ENCODE measurements at regions not wholly inside any gene's neighbourhood (a gene's known extent, or its start where the extent isn't known, plus 50 kb on each side); places are given as distances from the start of the nearest gene placed in this dataset.

DNA sequence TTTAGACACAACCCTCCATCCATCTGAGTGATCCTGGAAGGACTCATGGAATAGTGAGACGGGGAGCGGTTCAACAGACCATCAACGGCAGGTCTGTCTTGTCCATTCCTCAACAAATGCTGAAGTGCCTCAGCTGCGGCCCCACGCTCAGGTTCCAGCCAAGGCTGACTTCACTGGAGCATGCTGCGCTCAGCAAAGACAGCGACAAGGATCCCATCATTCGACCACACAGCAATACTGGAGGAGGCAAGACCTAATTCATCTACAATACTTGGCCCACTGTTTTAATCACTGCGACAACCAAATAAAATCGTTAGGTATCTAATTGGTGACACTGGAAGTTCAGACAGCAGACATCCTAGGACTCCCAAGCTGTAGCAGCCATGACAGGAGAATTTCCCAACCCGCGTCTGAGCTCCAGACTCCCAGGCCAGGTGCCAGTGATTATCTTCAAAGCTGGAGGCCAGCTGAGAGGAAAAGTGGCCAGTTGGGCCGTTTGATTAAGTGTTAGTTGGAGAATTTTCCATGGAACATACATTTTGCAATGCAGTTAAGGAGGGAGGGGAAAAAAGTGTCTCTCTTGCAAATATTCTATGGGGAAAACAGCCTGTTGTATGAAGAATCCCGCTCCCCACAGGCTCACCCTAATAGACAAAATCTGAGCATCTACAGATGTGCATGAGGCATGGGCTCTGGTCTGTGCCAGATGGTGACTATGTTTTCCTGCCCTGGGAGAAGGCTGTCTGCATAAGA lies 92.5 kb upstream of the SLC35G4 start:
- Histone ChIP-seq H3K4me1 (ENCODE audit: control insufficient read depth in 1 of 2, insufficient read depth in 2 of 2, low read depth in 1 of 2, low read length in 1 of 2) (no peaks in the 10 kb centered on the region), H3F3A (replicated peaks; ENCODE audit: insufficient read depth) (no peaks in the 10 kb centered on the region), H3K4me2 (no peak overlapping the region), H3K79me2 (ENCODE audit: insufficient read depth) (no peaks in the 10 kb centered on the region), H4K20me1 (ENCODE audit: insufficient read depth) (no peaks in the 10 kb centered on the region), H3K9me2 (no peaks in the 10 kb centered on the region), H3K4me3 (ENCODE audit: low read depth in 2 of 2, low read length in 1 of 2) (no peak overlapping the region), H3K36me3 (replicated peaks in 1 of 2; ENCODE audit: control insufficient read depth in 1 of 2, insufficient read depth in 2 of 2, low read length in 1 of 2) (no peaks in the 10 kb centered on the region), H3K27ac (ENCODE audit: low read depth in 2 of 2, low read length in 1 of 2) (no peak overlapping the region), H3K9ac (no peak overlapping the region), H2AFZ (ENCODE audit: low read depth) (no peak overlapping the region), H3K9me3 (no peaks in the 10 kb centered on the region), H3K27me3 (ENCODE audit: insufficient read depth) (peaks cover 7% of the 10 kb centered on the region; the same call in 1 of the 2 replicates)
- ChIA-PET CTCF (interaction anchor here (1.0 to 1.3 kb wide), 2 partner anchors 37 to 45 kb away, joined by 3 to 4 read pairs; no protein-coding TSS in a partner anchor), POLR2A (no interaction called here)
- TF ChIP-seq JUND (IDR thresholded peaks at IDR 0.05) (no peak), GABPA (IDR thresholded peaks at IDR 0.05; ENCODE audit: low read depth) (no peak), USF2 (IDR thresholded peaks at IDR 0.05; ENCODE audit: borderline replicate concordance, low read depth, low read length) (no peak), MXI1 (IDR thresholded peaks at IDR 0.05; ENCODE audit: low read depth, low read length) (no peak), REST (IDR thresholded peaks at IDR 0.05; ENCODE audit: low read depth, low read length) (no peak), TAF1 (IDR thresholded peaks at IDR 0.05; ENCODE audit: borderline replicate concordance, low read depth, low read length) (no peak), YY1 (IDR thresholded peaks at IDR 0.05; ENCODE audit: low read depth) (no peak), NRF1 (IDR thresholded peaks at IDR 0.05; ENCODE audit: low read depth, low read length) (no peak), TCF12 (IDR thresholded peaks at IDR 0.05) (no peak), CHD2 (IDR thresholded peaks at IDR 0.05; ENCODE audit: low read length, partially characterized antibody) (no peak)
- DNase-seq: no peak
- WGBS (ENCODE audit: low lambda C conversion rate): 19% methylated on average over 13 of the region's 14 CpGs

DNA sequence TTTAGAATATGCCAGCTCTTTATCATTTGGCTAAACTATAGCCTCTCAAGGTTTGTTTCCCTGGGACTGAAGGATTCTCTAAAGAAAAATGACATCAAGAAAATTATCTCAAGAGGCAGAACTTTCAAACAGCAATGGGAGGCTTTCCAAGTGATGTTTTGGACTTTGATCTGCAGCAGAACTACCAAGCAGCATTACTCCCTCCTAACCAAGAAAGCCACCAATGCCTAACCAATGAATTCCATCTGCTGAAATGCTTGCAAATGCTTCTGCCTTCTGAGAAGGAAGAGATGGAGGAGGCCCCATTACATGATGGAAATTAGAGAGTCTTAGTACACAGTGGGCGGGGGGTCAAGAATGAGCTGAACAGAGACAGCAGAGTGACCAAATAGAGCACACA lies 95.1 kb upstream of the SLC35G4 start:
- H3K4me1 ChIP-seq (ENCODE audit: control insufficient read depth in 1 of 2, insufficient read depth in 2 of 2, low read depth in 1 of 2, low read length in 1 of 2): no peaks in the 10 kb centered on the region
- POLR2A ChIA-PET: no interaction called here
- no peaks in the 10 kb centered on the region for H3K79me2 ChIP-seq (ENCODE audit: insufficient read depth)
- no peak overlapping the region for H3K4me2 ChIP-seq
- no peaks in the 10 kb centered on the region for H3F3A ChIP-seq (replicated peaks; ENCODE audit: insufficient read depth)
- no peaks in the 10 kb centered on the region for H3K9me3 ChIP-seq
- no peak overlapping the region for H3K9ac ChIP-seq
- H4K20me1 ChIP-seq (ENCODE audit: insufficient read depth): no peaks in the 10 kb centered on the region
- no peaks in the 10 kb centered on the region for H3K36me3 ChIP-seq (replicated peaks in 1 of 2; ENCODE audit: control insufficient read depth in 1 of 2, insufficient read depth in 2 of 2, low read length in 1 of 2)
- H3K27ac ChIP-seq (ENCODE audit: low read depth in 2 of 2, low read length in 1 of 2): no peak overlapping the region
- H3K9me2 ChIP-seq: no peaks in the 10 kb centered on the region
- H3K27me3 ChIP-seq (ENCODE audit: insufficient read depth): peaks cover 7% of the 10 kb centered on the region; the same call in 1 of the 2 replicates
- CTCF ChIA-PET: no interaction called here
- no peak for TF ChIP-seq RAD21 (IDR thresholded peaks at IDR 0.05; ENCODE audit: low read length)
- no peak for TF ChIP-seq SMC3 (IDR thresholded peaks at IDR 0.05; ENCODE audit: low read depth, low read length)
- no peak for TF ChIP-seq TEAD4 (IDR thresholded peaks at IDR 0.05; ENCODE audit: borderline replicate concordance, insufficient read depth)
- no peak for TF ChIP-seq MXI1 (IDR thresholded peaks at IDR 0.05; ENCODE audit: low read depth, low read length)
- no peak for TF ChIP-seq USF2 (IDR thresholded peaks at IDR 0.05; ENCODE audit: borderline replicate concordance, low read depth, low read length)
- no peak for TF ChIP-seq MEF2A (IDR thresholded peaks at IDR 0.05; ENCODE audit: borderline replicate concordance, low read depth)
- no peak for TF ChIP-seq FOXM1 (IDR thresholded peaks at IDR 0.05; ENCODE audit: low read depth)
- DNase-seq: no peak
- H2AFZ ChIP-seq (ENCODE audit: low read depth): no peak overlapping the region
- WGBS (ENCODE audit: low lambda C conversion rate): 0% methylated on average over 1 of the region's 1 CpG
- H3K4me3 ChIP-seq (ENCODE audit: low read depth in 2 of 2, low read length in 1 of 2): no peak overlapping the region
